ENCODE measurements at regions not wholly inside any gene's neighbourhood (a gene's known extent, or its start where the extent isn't known, plus 50 kb on each side); places are given as distances from the start of the nearest gene placed in this dataset.

GRCh38 chr3:73786321-73786807, 161.6 kb upstream of the PDZRN3 start:
- no peak overlapping the region for H3K4me2 ChIP-seq (ENCODE audit: low read depth, low read length, poor library complexity, severe bottlenecking)
- H3K79me2 ChIP-seq (ENCODE audit: low read length), result no peaks in the 10 kb centered on the region
- H3K4me1 ChIP-seq (ENCODE audit: low read length), result no peaks in the 10 kb centered on the region
- H3K36me3 ChIP-seq (ENCODE audit: insufficient read depth, low read length), result no peaks in the 10 kb centered on the region
- H4K20me1 ChIP-seq (ENCODE audit: insufficient read depth, low read depth, low read length), result no peaks in the 10 kb centered on the region
- H3K27me3 ChIP-seq (ENCODE audit: low read length), result no peaks in the 10 kb centered on the region
- H3K27ac ChIP-seq (ENCODE audit: low read length), result no peak overlapping the region
- no peak for DNase-seq
- H3K9ac ChIP-seq (ENCODE audit: low read length), result no peak overlapping the region
- H3K9me3 ChIP-seq (ENCODE audit: low read length), result no peaks in the 10 kb centered on the region
- H3K9me2 ChIP-seq (replicated peaks; ENCODE audit: insufficient read depth, low read length), result no peaks in the 10 kb centered on the region
- H2AFZ ChIP-seq (ENCODE audit: low read length), result no peak overlapping the region
- H3K4me3 ChIP-seq (ENCODE audit: low read length), result no peak overlapping the region

DNA sequence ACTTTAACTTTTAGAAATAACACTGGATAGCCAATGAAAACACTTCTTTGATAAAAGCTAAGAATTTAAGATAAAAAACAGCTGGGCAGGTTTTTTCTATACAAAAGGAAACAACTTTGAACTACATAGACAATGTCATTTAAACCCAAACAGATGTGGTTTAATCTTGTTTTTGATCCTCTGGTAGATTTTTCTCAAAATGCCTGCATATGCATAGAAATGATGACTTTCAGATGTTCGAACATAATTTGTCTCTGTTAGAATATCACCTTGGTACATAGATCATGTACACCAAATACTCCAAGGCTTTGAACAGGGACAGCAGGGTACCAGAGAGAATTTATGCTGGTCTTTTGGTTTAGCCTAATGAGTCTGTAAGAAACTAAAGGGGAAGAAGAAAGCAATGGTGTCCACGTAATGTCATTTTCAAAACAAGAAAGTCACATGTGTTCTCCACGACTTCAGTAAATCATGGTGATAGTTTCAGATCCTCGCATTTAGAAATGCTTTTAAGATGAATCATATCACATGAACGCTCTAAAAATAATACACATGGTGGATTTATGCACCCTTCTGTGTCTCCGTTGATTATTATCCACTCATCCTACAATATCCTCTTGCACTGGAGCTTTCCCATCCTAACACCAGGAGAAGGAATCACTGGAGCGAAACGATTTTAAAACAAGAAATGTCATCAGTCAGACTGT, 160.1 kb upstream of the PDZRN3 start:
- Histone ChIP-seq H3K9ac (ENCODE audit: low read length) (no peak overlapping the region), H3K27ac (ENCODE audit: low read length) (no peak overlapping the region), H3K9me3 (ENCODE audit: low read length) (no peaks in the 10 kb centered on the region), H3K4me3 (ENCODE audit: low read length) (no peak overlapping the region), H4K20me1 (ENCODE audit: insufficient read depth, low read depth, low read length) (no peaks in the 10 kb centered on the region), H3K4me2 (ENCODE audit: low read depth, low read length, poor library complexity, severe bottlenecking) (no peak overlapping the region), H2AFZ (ENCODE audit: low read length) (no peak overlapping the region), H3K9me2 (replicated peaks; ENCODE audit: insufficient read depth, low read length) (no peaks in the 10 kb centered on the region), H3K4me1 (ENCODE audit: low read length) (no peaks in the 10 kb centered on the region), H3K36me3 (ENCODE audit: insufficient read depth, low read length) (no peaks in the 10 kb centered on the region), H3K79me2 (ENCODE audit: low read length) (no peaks in the 10 kb centered on the region), H3K27me3 (ENCODE audit: low read length) (no peaks in the 10 kb centered on the region)
- no peak for DNase-seq

DNA sequence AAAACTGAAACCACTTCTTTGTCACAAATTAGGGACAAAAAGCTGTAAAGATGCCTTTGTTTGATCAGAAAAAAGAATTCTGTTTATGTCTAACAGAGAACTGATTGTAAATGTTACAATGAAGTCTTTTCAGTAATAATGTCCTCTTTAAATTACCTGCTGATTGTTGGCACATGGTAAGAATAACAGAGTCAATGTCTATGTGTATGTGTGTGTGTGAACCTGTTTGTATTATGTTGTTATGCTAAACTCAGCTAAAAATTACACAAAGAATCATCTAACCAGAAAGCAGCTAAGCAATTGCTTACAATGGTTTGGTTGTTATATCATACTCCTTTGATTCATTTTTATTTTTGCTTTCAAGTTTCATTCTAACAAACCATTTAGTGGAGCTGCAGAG, 159.1 kb upstream of the PDZRN3 start:
- Histone ChIP-seq H3K36me3 (ENCODE audit: insufficient read depth, low read length) (no peaks in the 10 kb centered on the region), H3K27ac (ENCODE audit: low read length) (no peak overlapping the region), H2AFZ (ENCODE audit: low read length) (no peak overlapping the region), H3K4me2 (ENCODE audit: low read depth, low read length, poor library complexity, severe bottlenecking) (no peak overlapping the region), H3K4me1 (ENCODE audit: low read length) (no peaks in the 10 kb centered on the region), H3K9me2 (replicated peaks; ENCODE audit: insufficient read depth, low read length) (no peaks in the 10 kb centered on the region), H3K79me2 (ENCODE audit: low read length) (no peaks in the 10 kb centered on the region), H3K9me3 (ENCODE audit: low read length) (no peaks in the 10 kb centered on the region), H3K9ac (ENCODE audit: low read length) (no peak overlapping the region), H3K4me3 (ENCODE audit: low read length) (no peak overlapping the region), H4K20me1 (ENCODE audit: insufficient read depth, low read depth, low read length) (no peaks in the 10 kb centered on the region), H3K27me3 (ENCODE audit: low read length) (no peaks in the 10 kb centered on the region)
- no peak for DNase-seq

DNA sequence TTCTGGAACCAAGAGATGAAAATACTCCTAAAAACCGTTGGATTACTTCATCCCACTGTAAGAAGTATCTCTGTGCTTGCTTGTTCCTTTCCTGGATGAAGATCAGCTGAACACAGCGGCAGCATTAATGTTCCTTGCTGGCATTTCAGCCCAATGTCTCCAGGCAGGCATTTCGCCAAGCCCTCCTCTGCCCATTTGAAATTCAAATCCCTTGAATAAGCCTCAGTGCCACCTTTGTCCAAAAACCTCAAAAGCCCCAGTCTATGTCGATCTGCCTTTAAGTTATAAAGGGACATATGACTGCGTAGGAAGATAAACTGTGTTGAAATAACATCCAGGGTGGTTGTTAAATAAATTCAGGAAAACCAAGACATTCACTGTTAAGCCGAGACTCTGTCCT, 156.8 kb upstream of the PDZRN3 start:
- Histone ChIP-seq H2AFZ (ENCODE audit: low read length) (no peak overlapping the region), H3K4me3 (ENCODE audit: low read length) (no peak overlapping the region), H3K9me2 (replicated peaks; ENCODE audit: insufficient read depth, low read length) (no peaks in the 10 kb centered on the region), H3K27me3 (ENCODE audit: low read length) (no peaks in the 10 kb centered on the region), H3K9ac (ENCODE audit: low read length) (no peak overlapping the region), H3K9me3 (ENCODE audit: low read length) (no peaks in the 10 kb centered on the region), H3K27ac (ENCODE audit: low read length) (no peak overlapping the region), H3K79me2 (ENCODE audit: low read length) (no peaks in the 10 kb centered on the region), H4K20me1 (ENCODE audit: insufficient read depth, low read depth, low read length) (no peaks in the 10 kb centered on the region), H3K36me3 (ENCODE audit: insufficient read depth, low read length) (no peaks in the 10 kb centered on the region), H3K4me2 (ENCODE audit: low read depth, low read length, poor library complexity, severe bottlenecking) (no peak overlapping the region), H3K4me1 (ENCODE audit: low read length) (no peaks in the 10 kb centered on the region)
- no peak for DNase-seq

- Histone ChIP-seq H3K9me2 (replicated peaks; ENCODE audit: insufficient read depth, low read length) (no peaks in the 10 kb centered on the region), H3K27ac (ENCODE audit: low read length) (no peak overlapping the region), H3K4me1 (ENCODE audit: low read length) (no peaks in the 10 kb centered on the region), H2AFZ (ENCODE audit: low read length) (no peak overlapping the region), H3K4me3 (ENCODE audit: low read length) (no peak overlapping the region), H3K9ac (ENCODE audit: low read length) (no peak overlapping the region), H3K9me3 (ENCODE audit: low read length) (no peaks in the 10 kb centered on the region), H3K79me2 (ENCODE audit: low read length) (no peaks in the 10 kb centered on the region), H3K27me3 (ENCODE audit: low read length) (no peaks in the 10 kb centered on the region), H4K20me1 (ENCODE audit: insufficient read depth, low read depth, low read length) (no peaks in the 10 kb centered on the region), H3K4me2 (ENCODE audit: low read depth, low read length, poor library complexity, severe bottlenecking) (no peak overlapping the region), H3K36me3 (ENCODE audit: insufficient read depth, low read length) (no peaks in the 10 kb centered on the region)
- no peak for DNase-seq
Observed at GRCh38 chr3:73774645-73775044, 149.9 kb upstream of the PDZRN3 start.

DNA sequence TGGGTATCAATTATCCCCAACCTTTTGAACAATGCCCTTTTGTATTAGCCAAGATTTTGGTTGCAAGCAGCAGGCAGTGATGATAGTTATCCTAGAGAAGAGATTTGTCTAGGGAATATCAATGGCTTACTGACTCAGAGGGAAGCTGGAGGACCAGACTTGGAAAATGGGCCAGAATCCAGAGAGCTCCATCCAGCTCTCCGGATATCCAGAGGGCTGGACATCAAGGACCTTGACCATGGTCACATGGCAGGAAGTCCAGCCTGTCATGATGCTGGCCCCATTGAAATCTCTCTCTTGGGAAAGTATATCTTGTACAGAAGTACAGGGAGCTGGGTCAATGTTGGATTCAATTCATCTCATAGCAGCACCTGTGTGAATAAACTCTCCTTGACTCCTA, 148.5 kb upstream of the PDZRN3 start:
- Histone ChIP-seq H3K4me2 (ENCODE audit: low read depth, low read length, poor library complexity, severe bottlenecking) (no peak overlapping the region), H3K4me3 (ENCODE audit: low read length) (no peak overlapping the region), H3K79me2 (ENCODE audit: low read length) (no peaks in the 10 kb centered on the region), H3K4me1 (ENCODE audit: low read length) (no peaks in the 10 kb centered on the region), H3K9me3 (ENCODE audit: low read length) (no peaks in the 10 kb centered on the region), H3K9me2 (replicated peaks; ENCODE audit: insufficient read depth, low read length) (no peaks in the 10 kb centered on the region), H3K36me3 (ENCODE audit: insufficient read depth, low read length) (no peaks in the 10 kb centered on the region), H3K9ac (ENCODE audit: low read length) (no peak overlapping the region), H3K27ac (ENCODE audit: low read length) (no peak overlapping the region), H2AFZ (ENCODE audit: low read length) (no peak overlapping the region), H4K20me1 (ENCODE audit: insufficient read depth, low read depth, low read length) (no peaks in the 10 kb centered on the region), H3K27me3 (ENCODE audit: low read length) (no peaks in the 10 kb centered on the region)
- no peak for DNase-seq

DNA sequence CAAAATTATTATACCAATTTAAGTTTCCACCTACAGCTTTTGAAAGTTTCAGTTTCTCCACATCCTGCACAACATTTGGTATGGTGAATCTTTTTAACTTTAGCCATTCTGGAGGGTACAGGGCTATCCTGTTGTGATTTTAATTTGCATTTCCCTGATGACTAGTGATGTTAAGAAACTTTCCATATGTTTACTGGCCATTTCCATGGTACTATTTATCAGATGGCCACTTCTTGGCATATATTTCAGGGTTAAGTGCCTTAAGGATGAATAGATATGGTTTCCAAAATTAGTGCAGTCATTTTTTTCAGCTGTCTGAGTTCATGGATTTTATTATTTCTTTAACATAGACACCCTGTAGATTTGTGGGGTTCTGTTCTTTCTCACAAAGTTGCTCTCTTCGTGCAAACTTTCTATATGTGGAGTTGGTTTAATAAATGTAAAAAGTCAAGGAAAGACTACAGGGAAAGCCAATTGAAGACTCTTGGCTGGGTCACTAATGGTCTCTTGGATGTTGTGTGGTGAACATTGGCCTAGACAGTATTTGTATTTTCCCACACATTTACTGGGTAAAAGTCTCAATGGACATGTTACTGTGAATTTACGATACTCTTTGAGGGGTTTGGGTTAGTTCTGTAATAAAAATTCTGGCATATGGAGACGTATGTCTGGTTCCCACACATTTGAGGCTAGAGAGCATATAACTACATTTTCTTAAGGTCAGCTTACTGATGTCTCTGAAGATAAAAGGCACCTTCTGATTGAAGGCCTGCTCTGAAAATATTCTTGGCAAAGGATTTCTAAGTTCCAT, 147.5 kb upstream of the PDZRN3 start:
- DNase-seq, result no peak
- H2AFZ ChIP-seq (ENCODE audit: low read length), result no peak overlapping the region

GRCh38 chr3:73768524-73769308, 144.0 kb upstream of the PDZRN3 start:
- Histone ChIP-seq H3K9me3 (ENCODE audit: low read length) (no peaks in the 10 kb centered on the region), H3K27ac (ENCODE audit: low read length) (no peak overlapping the region), H3K79me2 (ENCODE audit: low read length) (no peaks in the 10 kb centered on the region), H2AFZ (ENCODE audit: low read length) (no peak overlapping the region), H3K9me2 (replicated peaks; ENCODE audit: insufficient read depth, low read length) (no peaks in the 10 kb centered on the region), H3K4me3 (ENCODE audit: low read length) (no peak overlapping the region), H3K36me3 (ENCODE audit: insufficient read depth, low read length) (no peaks in the 10 kb centered on the region), H3K4me2 (ENCODE audit: low read depth, low read length, poor library complexity, severe bottlenecking) (no peak overlapping the region), H3K9ac (ENCODE audit: low read length) (no peak overlapping the region), H4K20me1 (ENCODE audit: insufficient read depth, low read depth, low read length) (no peaks in the 10 kb centered on the region), H3K4me1 (ENCODE audit: low read length) (no peaks in the 10 kb centered on the region), H3K27me3 (ENCODE audit: low read length) (no peaks in the 10 kb centered on the region)
- DNase-seq, result no peak

More for the DNA sequence above, 147.5 kb upstream of the PDZRN3 start:
- no peak overlapping the region for H3K4me2 ChIP-seq (ENCODE audit: low read depth, low read length, poor library complexity, severe bottlenecking)
- no peaks in the 10 kb centered on the region for H3K4me1 ChIP-seq (ENCODE audit: low read length)
- no peaks in the 10 kb centered on the region for H3K9me2 ChIP-seq (replicated peaks; ENCODE audit: insufficient read depth, low read length)
- H3K4me3 ChIP-seq (ENCODE audit: low read length), result no peak overlapping the region
- no peak overlapping the region for H3K9ac ChIP-seq (ENCODE audit: low read length)
- H3K9me3 ChIP-seq (ENCODE audit: low read length), result no peaks in the 10 kb centered on the region
- no peak overlapping the region for H3K27ac ChIP-seq (ENCODE audit: low read length)
- H3K79me2 ChIP-seq (ENCODE audit: low read length), result no peaks in the 10 kb centered on the region
- no peaks in the 10 kb centered on the region for H3K27me3 ChIP-seq (ENCODE audit: low read length)
- no peaks in the 10 kb centered on the region for H4K20me1 ChIP-seq (ENCODE audit: insufficient read depth, low read depth, low read length)
- H3K36me3 ChIP-seq (ENCODE audit: insufficient read depth, low read length), result no peaks in the 10 kb centered on the region
